CD14-positive monocyte (primary cell): ENCODE measurements at regions not wholly inside any gene's neighbourhood (a gene's known extent, or its start where the extent isn't known, plus 50 kb on each side); places are given as distances from the start of the nearest gene placed in this dataset.
A peak's percentile ranks its signal among the peaks of the same experiment; 100 is the strongest.

Source experiments
- DNase-seq, 3 donors: peaks; one replicate each; pipeline ENCODE4 v3.0.0-alpha.2; 2011 to 2022
- H2AFZ ChIP-seq: 2 replicates; pipeline ENCODE4 v1.6.0; 2012; ENCODE audit warnings: mild to moderate bottlenecking, low read depth, low read length, inconsistent platforms; ENCODE audit not compliant: insufficient read depth, poor library complexity, severe bottlenecking
- H3K27ac ChIP-seq, 2 donors: 1 replicate in 1 of 2; 2 replicates in 1 of 2; pipeline ENCODE4 v1.5.1; 2012 to 2013; ENCODE audit warnings: low read length in 2 of 2, control low read depth in 1 of 2, inconsistent platforms in 1 of 2, low read depth in 1 of 2, mild to moderate bottlenecking in 1 of 2
- H3K27me3 ChIP-seq, 2 donors: one replicate each; pipeline versions ENCODE4 v1.6.0 to v1.6.1; 2011 to 2013; ENCODE audit warnings: low read length in 2 of 2; ENCODE audit not compliant: control insufficient read depth in 2 of 2, insufficient read depth in 2 of 2
- H3K36me3 ChIP-seq, 2 donors: replicated peaks in 1 of 2; 1 replicate in 1 of 2; 2 replicates in 1 of 2; pipeline versions ENCODE4 v1.5.1 to v1.6.1; 2012 to 2013; ENCODE audit warnings: low read length in 2 of 2, control low read depth in 1 of 2, inconsistent platforms in 1 of 2, mild to moderate bottlenecking in 1 of 2; ENCODE audit not compliant: insufficient read depth in 2 of 2, control insufficient read depth in 1 of 2
- H3K4me1 ChIP-seq, 2 donors: 1 replicate in 1 of 2; 2 replicates in 1 of 2; pipeline versions ENCODE4 v1.5.1 to v1.6.1; 2012 to 2013; ENCODE audit warnings: low read length in 2 of 2, control low read depth in 1 of 2, inconsistent platforms in 1 of 2, mild to moderate bottlenecking in 1 of 2, moderate library complexity in 1 of 2; ENCODE audit not compliant: insufficient read depth in 2 of 2, control insufficient read depth in 1 of 2
- H3K4me2 ChIP-seq: replicated peaks from 2 replicates; pipeline ENCODE3; 2012; ENCODE audit warnings: low read length, moderate library complexity, mild to moderate bottlenecking; ENCODE audit not compliant: poor library complexity, severe bottlenecking; ENCODE audit errors: extremely low read depth
- H3K4me3 ChIP-seq, 3 experiments: fragments of 200-600 bp in 1 of 3; sonication (generic) in 1 of 3; replicated peaks in 1 of 3; 1 replicate in 2 of 3; 2 replicates in 1 of 3; pipeline ENCODE4 v1.5.1; 2011 to 2013; ENCODE audit warnings: low read length in 3 of 3, mild to moderate bottlenecking in 3 of 3, control low read depth in 2 of 3, low read depth in 2 of 3, inconsistent platforms in 1 of 3, moderate library complexity in 1 of 3
- H3K79me2 ChIP-seq: 2 replicates; pipeline ENCODE4 v1.6.0; 2012; ENCODE audit warnings: mild to moderate bottlenecking, control low read depth, inconsistent platforms, low read length, moderate library complexity; ENCODE audit not compliant: insufficient read depth
- H3K9ac ChIP-seq: 2 replicates; pipeline ENCODE4 v1.6.0; 2017; ENCODE audit warnings: low read length, mild to moderate bottlenecking; ENCODE audit not compliant: insufficient read depth, poor library complexity, severe bottlenecking
- H3K9me3 ChIP-seq, 2 donors: replicated peaks in 1 of 2; 1 replicate in 1 of 2; 2 replicates in 1 of 2; pipeline versions ENCODE4 v1.5.1 to v1.6.1; 2012 to 2013; ENCODE audit warnings: low read length in 2 of 2, control low read depth in 1 of 2; ENCODE audit not compliant: control insufficient read depth in 1 of 2, insufficient read depth in 1 of 2
- H4K20me1 ChIP-seq: 2 replicates; pipeline ENCODE4 v1.6.0; 2012; ENCODE audit warnings: mild to moderate bottlenecking, low read length, control low read depth, moderate library complexity; ENCODE audit not compliant: insufficient read depth
- H3K27ac Mint-ChIP-seq, 7 donors: one replicate each; pipeline ENCODE4 v1.8.0; 2020; ENCODE audit warnings: mild to moderate bottlenecking in 7 of 7, mixed read lengths in 7 of 7, moderate library complexity in 6 of 7, inconsistent platforms in 2 of 7
- H3K27me3 Mint-ChIP-seq, 3 donors: one replicate each; pipeline ENCODE4 v1.8.0; 2021 to 2022; ENCODE audit warnings: low read depth in 3 of 3, mild to moderate bottlenecking in 3 of 3, mixed read lengths in 3 of 3, moderate library complexity in 3 of 3, inconsistent platforms in 1 of 3
- H3K36me3 Mint-ChIP-seq, 2 donors: one replicate each; pipeline ENCODE4 v1.8.0; 2020; ENCODE audit warnings: mixed read lengths in 2 of 2, inconsistent platforms in 1 of 2, mild to moderate bottlenecking in 1 of 2
- H3K4me1 Mint-ChIP-seq: one replicate; pipeline ENCODE4 v1.8.0; 2020; ENCODE audit warnings: mild to moderate bottlenecking, mixed read lengths
- H3K4me3 Mint-ChIP-seq, 2 donors: one replicate each; pipeline ENCODE4 v1.8.0; 2020; ENCODE audit warnings: mild to moderate bottlenecking in 2 of 2, mixed read lengths in 2 of 2, moderate library complexity in 1 of 2
- H3K9me3 Mint-ChIP-seq, 7 donors: one replicate each; pipeline ENCODE4 v1.8.0; 2020 to 2022; ENCODE audit warnings: mixed read lengths in 7 of 7, mild to moderate bottlenecking in 6 of 7, moderate library complexity in 6 of 7, inconsistent platforms in 2 of 7
- CTCF ChIP-seq: fragments of 200-600 bp; IDR thresholded peaks from one replicate; pipeline ENCODE4 v1.8.0; 2022; ENCODE audit warnings: antibody characterized with exemption, mild to moderate bottlenecking
- WGBS: methylation state at CpG from one replicate; pipeline ENCODE4 v1.1.5; 2013; ENCODE audit warnings: missing lambda C conversion rate; ENCODE audit not compliant: insufficient coverage; 5-methylcytosine and 5-hydroxymethylcytosine counted together
- intact Hi-C, 2 donors: fragments of 100-400 bp; cut with micrococcal nuclease; formaldehyde crosslinking; loops; one replicate each; pipeline versions ENCODE4 v1.15.0 to v1.15.1; 2023

DNA sequence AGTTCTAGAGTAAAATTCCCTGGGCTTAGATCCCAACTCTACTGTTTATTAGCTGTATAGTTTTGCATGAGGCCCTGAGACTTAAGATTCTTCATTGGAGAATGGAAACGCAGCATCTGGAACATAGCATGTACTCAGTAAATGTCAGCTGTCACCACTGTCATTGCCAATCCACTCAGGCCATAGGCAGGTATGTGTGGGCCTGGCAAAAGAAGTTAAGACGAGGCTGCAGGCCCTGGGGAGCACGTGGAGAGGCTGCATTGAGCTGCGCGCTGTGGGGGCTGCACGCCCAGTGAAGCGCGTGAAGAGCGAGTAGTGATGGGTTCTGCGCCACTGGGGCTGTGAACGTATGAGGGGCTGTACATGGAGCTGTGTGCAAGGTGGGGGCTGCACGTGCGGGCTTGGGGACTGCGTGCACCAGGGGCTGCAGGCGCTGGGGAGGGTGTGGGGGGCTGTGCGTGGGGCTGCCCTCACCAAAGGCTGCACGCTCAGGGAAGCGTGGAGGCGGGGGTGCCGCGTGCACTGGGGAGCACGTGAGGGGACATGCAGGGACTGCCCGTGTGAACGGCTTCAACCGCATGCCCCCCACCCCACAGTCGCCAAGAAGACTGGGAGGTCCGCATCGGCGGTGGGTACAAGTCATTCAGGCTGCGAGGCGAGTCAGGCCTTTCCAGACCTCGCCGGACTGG lies 85.5 kb downstream of the PRR15 start:
- peaks cover 2 to 14% of the 10 kb centered on the region in 2 donors for H3K36me3 Mint-ChIP-seq
- no peak overlapping the region for H3K27ac ChIP-seq
- no peak overlapping the region for H2AFZ ChIP-seq
- 96% methylated on average over 9 of the region's 33 CpGs for WGBS
- H3K27ac Mint-ChIP-seq, result peak overlapping the region in 1 of 7 donors; percentile 64
- H3K4me3 ChIP-seq, result no peak overlapping the region
- no peak for TF ChIP-seq CTCF
- H3K36me3 ChIP-seq, result no peaks in the 10 kb centered on the region
- H3K4me1 Mint-ChIP-seq, result peaks cover 14% of the 10 kb centered on the region
- H3K4me1 ChIP-seq, result no peaks in the 10 kb centered on the region
- no peak overlapping the region for H3K9ac ChIP-seq
- H3K4me3 Mint-ChIP-seq, result no peak overlapping the region
- intact Hi-C loops, result no loop called here
- no peak for DNase-seq
- no peaks in the 10 kb centered on the region for H3K27me3 ChIP-seq
- H3K9me3 ChIP-seq, result peaks cover 0 to 4% of the 10 kb centered on the region in 2 donors
- no peaks in the 10 kb centered on the region for H4K20me1 ChIP-seq
- H3K9me3 Mint-ChIP-seq, result peaks cover 0 to 5% (median 3%) of the 10 kb centered on the region in 7 donors
- no peak overlapping the region for H3K4me2 ChIP-seq
- no peaks in the 10 kb centered on the region for H3K79me2 ChIP-seq
- no peaks in the 10 kb centered on the region for H3K27me3 Mint-ChIP-seq

GRCh38 chr7:29649876-29650275 lies 86.2 kb downstream of the PRR15 start:
- no peaks in the 10 kb centered on the region for H3K36me3 ChIP-seq
- no peaks in the 10 kb centered on the region for H4K20me1 ChIP-seq
- H2AFZ ChIP-seq, result no peak overlapping the region
- no peak overlapping the region for H3K27ac ChIP-seq
- no peak for DNase-seq
- no peak overlapping the region for H3K4me3 ChIP-seq
- Mint-ChIP-seq H3K27ac (no peak overlapping the region), H3K9me3 (peaks cover 0 to 5% (median 3%) of the 10 kb centered on the region in 7 donors), H3K4me1 (peaks cover 14% of the 10 kb centered on the region), H3K36me3 (peaks cover 2 to 14% of the 10 kb centered on the region in 2 donors), H3K27me3 (no peaks in the 10 kb centered on the region), H3K4me3 (no peak overlapping the region)
- intact Hi-C loops, result no loop called here
- no peaks in the 10 kb centered on the region for H3K27me3 ChIP-seq
- no peak for TF ChIP-seq CTCF
- H3K4me1 ChIP-seq, result no peaks in the 10 kb centered on the region
- no peak overlapping the region for H3K4me2 ChIP-seq
- H3K9me3 ChIP-seq, result peaks cover 0 to 4% of the 10 kb centered on the region in 2 donors
- H3K79me2 ChIP-seq, result no peaks in the 10 kb centered on the region
- no peak overlapping the region for H3K9ac ChIP-seq
- WGBS, result 100% methylated on average over 8 of the region's 21 CpGs
